ENCODE measurements at regions not wholly inside any gene's neighbourhood (a gene's known extent, or its start where the extent isn't known, plus 50 kb on each side); places are given as distances from the start of the nearest gene placed in this dataset.

DNA sequence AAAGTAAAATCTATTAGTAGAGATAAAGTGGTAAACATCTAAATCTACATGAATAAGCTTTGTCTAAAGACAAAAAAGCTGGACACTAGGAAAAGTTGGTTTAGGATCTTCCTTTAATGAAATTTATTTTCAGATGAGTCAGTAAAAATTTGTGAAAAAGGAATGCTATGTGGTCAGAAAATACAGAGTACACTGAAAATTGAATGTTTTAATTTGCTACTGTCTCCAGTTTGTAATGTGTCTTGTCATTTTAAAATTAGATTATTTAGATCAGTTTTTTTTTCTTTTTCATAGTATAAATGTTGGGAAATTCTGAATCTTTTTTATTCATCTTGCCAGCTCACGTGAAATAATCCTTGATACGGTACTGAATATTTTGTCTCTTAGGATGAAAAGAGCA, 56.9 kb downstream of the SLITRK6 start:
- DNase-seq (ENCODE audit: low read depth, low spot score) = no peak

DNA sequence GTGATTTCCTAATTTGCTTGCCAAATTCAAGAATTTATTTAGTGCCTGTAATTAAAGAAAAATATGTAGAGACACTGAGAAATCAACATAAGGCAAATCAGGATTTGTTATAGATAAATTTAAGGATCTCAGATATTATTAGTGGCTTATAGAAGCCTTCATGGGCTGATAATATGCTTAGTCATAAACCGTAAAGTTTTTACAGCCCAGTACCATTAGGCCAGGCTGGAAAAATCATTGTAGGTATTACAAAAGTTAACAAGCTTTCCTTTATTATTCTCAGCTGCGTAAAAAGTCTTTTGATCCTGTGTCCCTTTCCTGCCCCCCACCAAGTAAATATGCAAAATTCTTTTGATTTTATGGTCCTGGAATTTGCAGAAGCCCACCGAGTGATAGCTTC, 58.2 kb downstream of the SLITRK6 start:
- no peak for DNase-seq (ENCODE audit: low read depth, low spot score)

GRCh38 chr13:85738696-85739320, 60.4 kb downstream of the SLITRK6 start:
- DNase-seq (ENCODE audit: low read depth, low spot score) = no peak

- no peak for DNase-seq (ENCODE audit: low read depth, low spot score)
Measured at GRCh38 chr13:85737952-85738351, 61.3 kb downstream of the SLITRK6 start.

GRCh38 chr13:85729296-85729695, 69.9 kb downstream of the SLITRK6 start:
- DNase-seq (ENCODE audit: low read depth, low spot score) = no peak

- no peak for DNase-seq (ENCODE audit: low read depth, low spot score)
Measured at GRCh38 chr13:85728811-85729210, 70.4 kb downstream of the SLITRK6 start.

GRCh38 chr13:85725433-85725832, 73.8 kb downstream of the SLITRK6 start:
- no peak for DNase-seq (ENCODE audit: low read depth, low spot score)

- no peak for DNase-seq (ENCODE audit: low read depth, low spot score)
Measured at GRCh38 chr13:85724546-85725432, 74.4 kb downstream of the SLITRK6 start.

DNA sequence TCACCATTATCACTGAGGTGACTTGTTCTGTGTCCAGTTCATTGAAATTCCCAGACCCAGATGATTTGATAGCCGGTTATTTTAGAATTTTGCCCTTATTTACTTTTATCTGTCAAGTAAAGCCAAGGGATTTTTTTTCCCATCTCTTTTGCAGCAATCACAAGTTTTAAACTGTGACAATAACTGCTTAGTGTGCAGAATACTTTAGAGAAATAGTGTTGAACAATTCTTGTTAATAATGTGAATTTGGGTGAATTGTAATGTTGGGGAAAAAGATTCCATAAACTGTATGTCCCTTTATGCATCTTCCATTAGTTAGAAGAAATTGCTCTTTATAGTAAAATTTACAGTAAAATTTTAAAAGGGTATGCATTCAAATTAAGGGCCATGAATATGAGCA, 79.5 kb downstream of the SLITRK6 start:
- no peak for DNase-seq (ENCODE audit: low read depth, low spot score)

GRCh38 chr13:85717921-85718320, 81.3 kb downstream of the SLITRK6 start:
- DNase-seq (ENCODE audit: low read depth, low spot score) = no peak

GRCh38 chr13:85710545-85710944, 88.7 kb downstream of the SLITRK6 start:
- DNase-seq (ENCODE audit: low read depth, low spot score) = no peak

GRCh38 chr13:85709721-85710120, 89.5 kb downstream of the SLITRK6 start:
- no peak for DNase-seq (ENCODE audit: low read depth, low spot score)

GRCh38 chr13:85709072-85709471, 90.1 kb downstream of the SLITRK6 start:
- DNase-seq (ENCODE audit: low read depth, low spot score) = no peak

DNA sequence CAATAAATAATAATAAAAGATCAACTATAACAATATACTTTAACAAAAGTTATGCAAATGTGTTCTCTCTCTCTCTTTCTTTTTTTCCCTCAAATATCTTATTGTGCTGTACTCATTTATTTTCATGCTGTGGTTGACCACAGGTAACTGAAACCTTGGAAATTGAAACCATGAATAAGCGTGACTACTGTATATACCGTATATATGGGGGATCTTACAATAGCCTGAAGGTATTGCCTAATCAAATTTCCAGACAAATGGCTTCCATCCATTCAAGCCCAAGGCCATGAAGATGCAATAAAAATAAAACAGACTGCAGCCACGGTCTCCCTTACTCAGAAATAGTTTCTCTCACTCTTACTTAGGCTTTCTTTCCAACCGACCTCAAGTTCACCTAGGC, 98.3 kb downstream of the SLITRK6 start:
- no peak for DNase-seq (ENCODE audit: low read depth, low spot score)

DNA sequence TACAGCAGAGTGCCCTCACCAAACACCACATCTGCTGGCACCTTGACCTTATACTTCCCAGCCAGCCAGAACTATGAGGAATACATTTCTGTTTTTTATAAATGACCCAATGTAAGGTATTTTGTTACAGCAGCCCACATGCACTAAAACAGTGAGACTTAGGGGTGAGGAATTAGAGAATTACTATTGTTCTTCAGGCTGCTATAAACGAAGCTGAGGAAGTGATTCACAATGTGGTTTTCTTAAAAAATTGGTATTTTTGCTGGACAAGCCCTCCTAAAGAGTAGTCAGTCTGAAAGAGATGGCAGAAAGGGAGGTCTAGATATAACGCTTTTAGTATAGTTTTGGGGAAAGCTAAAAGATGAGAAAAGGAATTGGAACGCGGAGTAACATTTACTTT, 101.0 kb downstream of the SLITRK6 start:
- DNase-seq (ENCODE audit: low read depth, low spot score) = no peak

DNA sequence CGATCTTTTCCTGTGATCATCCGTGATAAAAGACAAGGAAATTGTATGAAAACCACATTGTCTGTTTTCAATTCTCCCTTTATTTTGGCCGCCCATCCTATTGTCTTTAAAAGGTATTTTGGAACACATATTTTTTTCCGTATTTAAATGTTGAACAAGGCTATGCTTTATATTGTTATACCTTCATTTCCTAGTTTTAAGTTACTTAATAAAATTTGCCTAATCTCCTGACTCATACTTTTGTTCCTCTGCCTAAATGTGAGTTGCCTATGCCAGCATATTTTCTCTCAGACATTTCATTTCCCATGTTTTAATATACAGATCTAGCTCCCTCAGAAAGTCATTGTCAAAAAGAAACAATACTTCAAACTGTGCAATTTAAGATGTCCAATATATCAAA, 104.2 kb downstream of the SLITRK6 start:
- DNase-seq (ENCODE audit: low read depth, low spot score) = no peak

GRCh38 chr13:85693889-85694511, 105.2 kb downstream of the SLITRK6 start:
- no peak for DNase-seq (ENCODE audit: low read depth, low spot score)

DNA sequence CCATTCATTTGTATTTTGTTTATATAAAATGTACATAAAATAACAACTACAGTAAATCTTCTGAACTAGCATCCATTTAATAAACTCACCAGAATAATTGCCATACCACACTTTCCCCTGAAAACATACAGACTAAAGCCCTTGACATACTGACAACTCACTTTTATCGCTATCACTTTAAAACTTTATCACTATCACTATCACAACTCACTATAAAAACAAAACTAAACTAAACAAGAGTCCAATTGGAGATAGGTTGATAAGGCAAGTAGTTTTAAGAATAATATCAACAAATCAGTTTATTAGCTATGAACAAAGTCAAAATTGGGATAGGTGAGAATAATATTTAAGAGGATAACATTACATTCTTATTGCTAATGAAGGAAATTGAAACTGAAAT, 108.9 kb downstream of the SLITRK6 start:
- no peak for DNase-seq (ENCODE audit: low read depth, low spot score)

GRCh38 chr13:85685436-85685835, 113.8 kb downstream of the SLITRK6 start:
- no peak for DNase-seq (ENCODE audit: low read depth, low spot score)

- DNase-seq (ENCODE audit: low read depth, low spot score) = no peak
Measured at GRCh38 chr13:85675151-85675907, 123.9 kb downstream of the SLITRK6 start.

- DNase-seq (ENCODE audit: low read depth, low spot score) = no peak
Measured at GRCh38 chr13:85671336-85671735, 127.9 kb downstream of the SLITRK6 start.

DNA sequence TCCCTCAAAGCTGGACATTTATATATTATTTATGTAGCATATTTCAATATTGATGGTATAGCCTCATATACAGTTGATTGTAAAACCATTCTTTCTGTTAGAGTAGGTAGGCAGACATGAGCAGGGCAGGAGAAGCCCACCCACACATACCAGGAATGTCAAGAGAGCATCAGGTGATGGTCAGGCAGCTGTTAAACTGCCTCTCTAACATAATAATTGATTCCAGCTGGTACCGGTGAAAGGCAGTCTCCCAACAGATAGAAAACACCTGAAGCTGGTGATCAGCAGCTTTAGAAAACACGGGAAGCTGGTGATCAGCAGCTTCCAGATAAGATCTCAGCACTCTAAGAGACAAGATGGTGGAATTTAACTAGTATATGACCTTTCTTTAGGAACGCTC, 132.9 kb downstream of the SLITRK6 start:
- DNase-seq (ENCODE audit: low read depth, low spot score) = no peak
